ENCODE measurements at regions not wholly inside any gene's neighbourhood (a gene's known extent, or its start where the extent isn't known, plus 50 kb on each side); places are given as distances from the start of the nearest gene placed in this dataset.

DNA sequence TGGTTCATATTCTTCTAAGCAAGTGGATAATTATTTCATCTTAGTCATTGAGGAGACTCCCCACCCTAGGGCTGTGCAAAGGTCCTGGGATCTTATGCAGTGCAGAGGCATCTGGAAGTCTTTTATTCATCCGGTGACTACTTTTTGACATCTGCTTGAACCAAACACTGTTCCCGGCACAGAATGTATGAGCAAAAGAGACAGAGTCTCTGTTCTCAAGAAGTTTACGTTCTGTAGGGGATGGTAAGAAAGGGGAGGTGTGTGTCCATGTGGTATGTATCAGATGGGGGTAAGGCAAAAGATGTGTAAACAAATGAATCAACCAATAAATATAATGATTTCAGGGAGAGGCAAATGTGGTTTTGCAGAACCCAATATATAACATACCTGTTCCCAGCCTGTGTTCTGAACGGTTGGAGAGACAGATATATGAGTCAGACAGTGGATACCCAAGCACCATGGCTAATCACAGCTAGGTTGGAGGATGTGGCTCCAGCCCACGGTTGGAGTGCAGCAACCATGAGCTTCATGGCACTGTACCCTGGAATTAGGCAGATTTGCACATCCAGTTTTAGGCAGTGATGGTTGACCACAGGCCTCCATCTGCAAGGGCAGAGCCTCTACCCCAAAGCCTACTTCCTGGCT lies 75.1 kb upstream of the CADM1 start:
- WGBS, 2 donors, result 87 to 88% methylated on average over 5 of the region's 5 CpGs
- H3K36me3 ChIP-seq (ENCODE audit: control insufficient read depth in 2 of 2, insufficient read depth in 2 of 2, low read length in 1 of 2), result no peaks in the 10 kb centered on the region
- no peak overlapping the region for H3K27ac ChIP-seq (ENCODE audit: low read depth in 2 of 2, low read length in 1 of 2)
- H3K4me1 ChIP-seq (ENCODE audit: control insufficient read depth in 2 of 2, insufficient read depth in 2 of 2, low read length in 1 of 2), result peaks cover 0 to 4% of the 10 kb centered on the region in 2 donors
- peaks cover 0 to 1% of the 10 kb centered on the region in 2 donors for H3K9me3 ChIP-seq (ENCODE audit: control insufficient read depth in 2 of 2, insufficient read depth in 1 of 2, low read depth in 1 of 2, low read length in 1 of 2)
- no peak overlapping the region for H3K4me3 ChIP-seq (ENCODE audit: low read depth in 1 of 2, low read length in 2 of 2)
- no peaks in the 10 kb centered on the region for H3K27me3 ChIP-seq (ENCODE audit: control insufficient read depth in 1 of 2, insufficient read depth in 2 of 2, low read length in 2 of 2)

DNA sequence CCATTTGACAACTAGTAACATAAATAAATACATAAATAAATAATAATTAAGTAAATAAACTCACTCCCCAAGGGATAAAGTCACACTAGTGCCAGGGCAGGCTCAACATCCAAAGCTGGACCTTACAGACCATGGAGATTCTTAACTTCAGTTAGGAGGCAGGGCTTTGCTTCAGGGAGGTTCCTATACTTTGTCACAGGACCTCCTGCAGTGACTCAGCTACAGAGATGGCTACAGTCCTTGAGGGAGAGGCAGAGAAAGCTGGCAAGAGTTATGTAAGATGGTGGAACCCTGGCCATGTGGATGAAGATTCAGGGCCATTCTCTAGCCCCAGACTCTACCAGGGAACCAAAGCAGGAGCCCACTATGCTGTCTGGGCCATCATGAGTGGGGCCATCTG lies 74.1 kb upstream of the CADM1 start:
- no peak overlapping the region for H3K4me3 ChIP-seq (ENCODE audit: low read depth in 1 of 2, low read length in 2 of 2)
- no peaks in the 10 kb centered on the region for H3K36me3 ChIP-seq (ENCODE audit: control insufficient read depth in 2 of 2, insufficient read depth in 2 of 2, low read length in 1 of 2)
- no peaks in the 10 kb centered on the region for H3K27me3 ChIP-seq (ENCODE audit: control insufficient read depth in 1 of 2, insufficient read depth in 2 of 2, low read length in 2 of 2)
- no peak overlapping the region for H3K27ac ChIP-seq (ENCODE audit: low read depth in 2 of 2, low read length in 1 of 2)
- H3K9me3 ChIP-seq (ENCODE audit: control insufficient read depth in 2 of 2, insufficient read depth in 1 of 2, low read depth in 1 of 2, low read length in 1 of 2), result peaks cover 0 to 1% of the 10 kb centered on the region in 2 donors
- peaks cover 0 to 4% of the 10 kb centered on the region in 2 donors for H3K4me1 ChIP-seq (ENCODE audit: control insufficient read depth in 2 of 2, insufficient read depth in 2 of 2, low read length in 1 of 2)

DNA sequence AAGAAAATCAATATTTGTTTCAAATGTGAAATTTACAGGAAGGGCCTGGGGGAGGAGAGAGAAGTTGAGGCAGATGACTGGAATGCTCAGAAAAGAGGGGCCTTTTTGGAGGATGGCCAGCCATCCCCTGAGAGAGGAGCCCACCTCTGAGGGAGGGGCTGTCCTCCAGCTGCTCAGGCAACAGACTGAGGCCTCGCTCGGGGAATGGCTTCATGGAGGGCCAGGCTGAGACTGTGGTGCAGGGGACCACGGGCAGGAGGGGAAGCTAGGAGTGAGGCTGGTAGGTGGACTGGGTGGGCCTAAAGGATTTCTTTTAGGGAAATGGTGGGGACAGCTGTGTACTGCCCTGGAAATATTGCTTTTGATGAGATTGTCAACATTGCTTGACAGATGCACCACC lies 73.5 kb upstream of the CADM1 start:
- H3K4me1 ChIP-seq (ENCODE audit: control insufficient read depth in 2 of 2, insufficient read depth in 2 of 2, low read length in 1 of 2), result peaks cover 0 to 4% of the 10 kb centered on the region in 2 donors
- no peak overlapping the region for H3K4me3 ChIP-seq (ENCODE audit: low read depth in 1 of 2, low read length in 2 of 2)
- WGBS, 2 donors, result 87 to 93% methylated on average over 3 of the region's 3 CpGs
- no peak overlapping the region for H3K27ac ChIP-seq (ENCODE audit: low read depth in 2 of 2, low read length in 1 of 2)
- H3K36me3 ChIP-seq (ENCODE audit: control insufficient read depth in 2 of 2, insufficient read depth in 2 of 2, low read length in 1 of 2), result no peaks in the 10 kb centered on the region
- H3K27me3 ChIP-seq (ENCODE audit: control insufficient read depth in 1 of 2, insufficient read depth in 2 of 2, low read length in 2 of 2), result no peaks in the 10 kb centered on the region
- peaks cover 0 to 1% of the 10 kb centered on the region in 2 donors for H3K9me3 ChIP-seq (ENCODE audit: control insufficient read depth in 2 of 2, insufficient read depth in 1 of 2, low read depth in 1 of 2, low read length in 1 of 2)

DNA sequence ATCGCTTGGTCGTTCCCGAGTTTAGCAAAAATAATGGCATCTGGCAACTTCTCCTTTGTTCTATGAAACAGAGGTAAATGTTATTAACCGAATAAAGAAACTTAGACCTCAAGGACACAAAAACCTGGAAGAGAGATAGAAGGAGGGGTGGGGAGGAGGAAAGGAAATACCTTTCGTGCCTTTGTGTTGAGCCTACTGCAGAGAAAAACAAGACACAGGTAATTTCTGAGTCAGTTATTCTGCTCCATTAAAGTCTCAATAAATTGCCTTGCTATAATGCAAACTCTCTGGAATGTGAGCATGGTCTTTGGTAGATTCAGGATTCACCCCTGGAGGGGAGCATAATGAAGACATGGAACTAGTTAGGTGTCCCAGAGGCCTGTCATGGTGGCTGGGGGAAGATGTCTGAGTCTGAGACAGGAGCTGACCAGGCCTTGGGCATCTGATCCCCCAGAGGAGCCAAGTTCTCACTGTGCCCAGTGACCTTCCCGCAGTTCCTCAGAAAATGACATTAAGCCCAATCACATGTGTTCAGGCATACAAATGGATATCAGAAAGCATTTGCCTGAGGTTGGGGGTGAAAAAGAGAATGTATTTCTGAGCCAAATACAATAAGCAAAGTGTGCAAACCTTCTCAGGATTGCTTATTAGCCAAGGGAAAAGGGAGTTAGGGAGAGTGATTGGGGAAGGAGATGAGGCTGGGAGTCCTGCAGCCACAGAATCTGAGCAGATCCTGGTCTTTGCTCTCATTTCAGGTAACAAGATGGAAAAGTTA lies 72.6 kb upstream of the CADM1 start:
- H3K36me3 ChIP-seq (ENCODE audit: control insufficient read depth in 2 of 2, insufficient read depth in 2 of 2, low read length in 1 of 2), result no peaks in the 10 kb centered on the region
- WGBS, 2 donors, result 92 to 95% methylated on average over 6 of the region's 6 CpGs
- no peaks in the 10 kb centered on the region for H3K27me3 ChIP-seq (ENCODE audit: control insufficient read depth in 1 of 2, insufficient read depth in 2 of 2, low read length in 2 of 2)
- H3K4me3 ChIP-seq (ENCODE audit: low read depth in 1 of 2, low read length in 2 of 2), result no peak overlapping the region
- no peak overlapping the region for H3K27ac ChIP-seq (ENCODE audit: low read depth in 2 of 2, low read length in 1 of 2)
- peaks cover 0 to under 1% of the 10 kb centered on the region in 2 donors for H3K4me1 ChIP-seq (ENCODE audit: control insufficient read depth in 2 of 2, insufficient read depth in 2 of 2, low read length in 1 of 2)
- peaks cover 0 to 1% of the 10 kb centered on the region in 2 donors for H3K9me3 ChIP-seq (ENCODE audit: control insufficient read depth in 2 of 2, insufficient read depth in 1 of 2, low read depth in 1 of 2, low read length in 1 of 2)

DNA sequence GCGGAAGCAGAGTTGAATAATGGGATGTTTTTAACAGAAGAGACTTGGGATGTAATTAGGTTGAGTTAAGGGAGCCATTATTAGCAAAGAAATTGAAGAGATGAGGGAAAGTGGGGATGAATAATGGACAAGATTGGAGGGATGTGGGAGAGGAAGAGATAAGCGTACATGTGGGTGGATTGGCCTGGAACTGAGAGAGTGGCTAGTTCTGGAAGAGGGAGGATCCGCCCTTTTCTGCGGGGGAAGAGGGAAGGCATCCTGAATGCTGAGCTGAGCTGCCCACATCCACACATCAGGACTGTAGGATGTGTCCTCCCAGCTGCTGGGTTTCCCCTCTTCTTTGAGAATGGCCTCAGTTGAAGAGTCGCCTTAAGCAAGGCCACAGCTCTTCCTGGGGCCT lies 68.3 kb upstream of the CADM1 start:
- no peaks in the 10 kb centered on the region for H3K9me3 ChIP-seq (ENCODE audit: control insufficient read depth in 2 of 2, insufficient read depth in 1 of 2, low read depth in 1 of 2, low read length in 1 of 2)
- WGBS, 2 donors, result 91 to 96% methylated on average over 5 of the region's 5 CpGs

GRCh38 chr11:115566180-115566764 lies 62.1 kb upstream of the CADM1 start:
- 48 to 65% methylated on average over 9 of the region's 9 CpGs for WGBS, 2 donors
- H3K9me3 ChIP-seq (ENCODE audit: control insufficient read depth in 2 of 2, insufficient read depth in 1 of 2, low read depth in 1 of 2, low read length in 1 of 2), result no peaks in the 10 kb centered on the region
- H3K27me3 ChIP-seq (ENCODE audit: control insufficient read depth in 1 of 2, insufficient read depth in 2 of 2, low read length in 2 of 2), result no peaks in the 10 kb centered on the region
- no peaks in the 10 kb centered on the region for H3K4me1 ChIP-seq (ENCODE audit: control insufficient read depth in 2 of 2, insufficient read depth in 2 of 2, low read length in 1 of 2)
- no peaks in the 10 kb centered on the region for H3K36me3 ChIP-seq (ENCODE audit: control insufficient read depth in 2 of 2, insufficient read depth in 2 of 2, low read length in 1 of 2)
- no peak overlapping the region for H3K4me3 ChIP-seq (ENCODE audit: low read depth in 1 of 2, low read length in 2 of 2)
- H3K27ac ChIP-seq (ENCODE audit: low read depth in 2 of 2, low read length in 1 of 2), result no peak overlapping the region

More for the DNA sequence above, 68.3 kb upstream of the CADM1 start:
- no peaks in the 10 kb centered on the region for H3K27me3 ChIP-seq (ENCODE audit: control insufficient read depth in 1 of 2, insufficient read depth in 2 of 2, low read length in 2 of 2)
- H3K4me3 ChIP-seq (ENCODE audit: low read depth in 1 of 2, low read length in 2 of 2), result no peak overlapping the region
- no peak overlapping the region for H3K27ac ChIP-seq (ENCODE audit: low read depth in 2 of 2, low read length in 1 of 2)
- H3K36me3 ChIP-seq (ENCODE audit: control insufficient read depth in 2 of 2, insufficient read depth in 2 of 2, low read length in 1 of 2), result no peaks in the 10 kb centered on the region
- H3K4me1 ChIP-seq (ENCODE audit: control insufficient read depth in 2 of 2, insufficient read depth in 2 of 2, low read length in 1 of 2), result no peaks in the 10 kb centered on the region

- no peak overlapping the region for H3K27ac ChIP-seq (ENCODE audit: low read depth in 2 of 2, low read length in 1 of 2)
- 77% methylated on average over 8 of the region's 8 CpGs for WGBS, 2 donors
- no peak overlapping the region for H3K4me3 ChIP-seq (ENCODE audit: low read depth in 1 of 2, low read length in 2 of 2)
- no peaks in the 10 kb centered on the region for H3K27me3 ChIP-seq (ENCODE audit: control insufficient read depth in 1 of 2, insufficient read depth in 2 of 2, low read length in 2 of 2)
- no peaks in the 10 kb centered on the region for H3K9me3 ChIP-seq (ENCODE audit: control insufficient read depth in 2 of 2, insufficient read depth in 1 of 2, low read depth in 1 of 2, low read length in 1 of 2)
- H3K4me1 ChIP-seq (ENCODE audit: control insufficient read depth in 2 of 2, insufficient read depth in 2 of 2, low read length in 1 of 2), result no peaks in the 10 kb centered on the region
- no peaks in the 10 kb centered on the region for H3K36me3 ChIP-seq (ENCODE audit: control insufficient read depth in 2 of 2, insufficient read depth in 2 of 2, low read length in 1 of 2)
These were observed 60.6 kb upstream of the CADM1 start for GRCh38 chr11:115564851-115565250.

GRCh38 chr11:115561116-115561515 lies 56.9 kb upstream of the CADM1 start:
- Histone ChIP-seq H3K27me3 (ENCODE audit: control insufficient read depth in 1 of 2, insufficient read depth in 2 of 2, low read length in 2 of 2) (no peaks in the 10 kb centered on the region), H3K9me3 (ENCODE audit: control insufficient read depth in 2 of 2, insufficient read depth in 1 of 2, low read depth in 1 of 2, low read length in 1 of 2) (no peaks in the 10 kb centered on the region), H3K27ac (ENCODE audit: low read depth in 2 of 2, low read length in 1 of 2) (no peak overlapping the region), H3K36me3 (ENCODE audit: control insufficient read depth in 2 of 2, insufficient read depth in 2 of 2, low read length in 1 of 2) (no peaks in the 10 kb centered on the region), H3K4me1 (ENCODE audit: control insufficient read depth in 2 of 2, insufficient read depth in 2 of 2, low read length in 1 of 2) (no peaks in the 10 kb centered on the region), H3K4me3 (ENCODE audit: low read depth in 1 of 2, low read length in 2 of 2) (no peak overlapping the region)
- 56 to 67% methylated on average over 2 of the region's 2 CpGs for WGBS, 2 donors

GRCh38 chr11:115558635-115559034 lies 54.4 kb upstream of the CADM1 start:
- Histone ChIP-seq H3K27ac (ENCODE audit: low read depth in 2 of 2, low read length in 1 of 2) (no peak overlapping the region), H3K4me1 (ENCODE audit: control insufficient read depth in 2 of 2, insufficient read depth in 2 of 2, low read length in 1 of 2) (no peaks in the 10 kb centered on the region), H3K27me3 (ENCODE audit: control insufficient read depth in 1 of 2, insufficient read depth in 2 of 2, low read length in 2 of 2) (no peaks in the 10 kb centered on the region), H3K36me3 (ENCODE audit: control insufficient read depth in 2 of 2, insufficient read depth in 2 of 2, low read length in 1 of 2) (no peaks in the 10 kb centered on the region), H3K9me3 (ENCODE audit: control insufficient read depth in 2 of 2, insufficient read depth in 1 of 2, low read depth in 1 of 2, low read length in 1 of 2) (no peaks in the 10 kb centered on the region), H3K4me3 (ENCODE audit: low read depth in 1 of 2, low read length in 2 of 2) (no peak overlapping the region)
- WGBS, 2 donors, result 63 to 81% methylated on average over 1 of the region's 1 CpG
